LNCaP clone FGC (cell line): ENCODE measurements at regions not wholly inside any gene's neighbourhood (a gene's known extent, or its start where the extent isn't known, plus 50 kb on each side); places are given as distances from the start of the nearest gene placed in this dataset.

Experiments
- DNase-seq: peaks from one replicate; pipeline ENCODE4 v3.0.0-alpha.2; 2011; ENCODE audit warnings: low read depth
- H3K4me3 ChIP-seq: 2 replicates; pipeline ENCODE4 v1.5.1; 2011; ENCODE audit warnings: mild to moderate bottlenecking, low read depth, low read length, control low read depth
- TF ChIP-seq, protein P1 (sequence below): IDR thresholded peaks from 2 replicates; pipeline ENCODE4 v1.5.1; 2012; ENCODE audit warnings: mild to moderate bottlenecking; ENCODE audit not compliant: control insufficient read depth, insufficient read depth; ENCODE audit errors: extremely low read depth

GRCh38 chr3:152050903-152051302, 177.5 kb downstream of the SUCNR1 start:
- TF ChIP-seq, protein P1, sequence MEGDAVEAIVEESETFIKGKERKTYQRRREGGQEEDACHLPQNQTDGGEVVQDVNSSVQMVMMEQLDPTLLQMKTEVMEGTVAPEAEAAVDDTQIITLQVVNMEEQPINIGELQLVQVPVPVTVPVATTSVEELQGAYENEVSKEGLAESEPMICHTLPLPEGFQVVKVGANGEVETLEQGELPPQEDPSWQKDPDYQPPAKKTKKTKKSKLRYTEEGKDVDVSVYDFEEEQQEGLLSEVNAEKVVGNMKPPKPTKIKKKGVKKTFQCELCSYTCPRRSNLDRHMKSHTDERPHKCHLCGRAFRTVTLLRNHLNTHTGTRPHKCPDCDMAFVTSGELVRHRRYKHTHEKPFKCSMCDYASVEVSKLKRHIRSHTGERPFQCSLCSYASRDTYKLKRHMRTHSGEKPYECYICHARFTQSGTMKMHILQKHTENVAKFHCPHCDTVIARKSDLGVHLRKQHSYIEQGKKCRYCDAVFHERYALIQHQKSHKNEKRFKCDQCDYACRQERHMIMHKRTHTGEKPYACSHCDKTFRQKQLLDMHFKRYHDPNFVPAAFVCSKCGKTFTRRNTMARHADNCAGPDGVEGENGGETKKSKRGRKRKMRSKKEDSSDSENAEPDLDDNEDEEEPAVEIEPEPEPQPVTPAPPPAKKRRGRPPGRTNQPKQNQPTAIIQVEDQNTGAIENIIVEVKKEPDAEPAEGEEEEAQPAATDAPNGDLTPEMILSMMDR = no peak
- H3K4me3 ChIP-seq = no peak overlapping the region
- DNase-seq = no peak

- TF ChIP-seq, protein P1 = no peak
- no peak for DNase-seq
- H3K4me3 ChIP-seq = no peak overlapping the region
These were observed 178.3 kb downstream of the SUCNR1 start for GRCh38 chr3:152051501-152052404.

- no peak for DNase-seq
- no peak overlapping the region for H3K4me3 ChIP-seq
- TF ChIP-seq, protein P1 = no peak
These were observed 180.4 kb downstream of the SUCNR1 start for GRCh38 chr3:152053866-152054265.

GRCh38 chr3:152054315-152054714, 180.9 kb downstream of the SUCNR1 start:
- H3K4me3 ChIP-seq = no peak overlapping the region
- TF ChIP-seq, protein P1 = no peak
- DNase-seq = no peak

GRCh38 chr3:152056073-152056472, 182.6 kb downstream of the SUCNR1 start:
- peak; percentile 68 for DNase-seq
- H3K4me3 ChIP-seq = no peak overlapping the region
- TF ChIP-seq, protein P1 = no peak

DNA sequence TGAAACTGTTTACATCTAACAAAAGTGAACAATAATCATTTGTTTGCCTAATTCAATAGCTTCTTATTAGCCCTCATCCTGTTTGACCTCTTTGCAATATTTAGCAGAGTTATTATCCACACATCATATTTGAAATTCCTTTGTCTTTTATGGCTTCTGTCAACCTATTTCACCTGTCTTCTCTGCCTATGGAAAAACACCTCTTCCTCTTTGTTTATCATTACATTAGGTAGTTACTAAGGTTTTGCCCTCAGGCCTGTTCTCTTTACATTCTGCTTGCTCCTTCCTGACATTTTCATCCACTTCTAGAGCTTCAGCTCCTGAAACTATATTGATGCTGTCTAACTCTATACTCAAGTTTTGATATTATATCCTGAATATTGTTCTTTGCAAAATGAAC, 183.0 kb downstream of the SUCNR1 start:
- TF ChIP-seq, protein P1 = no peak
- no peak overlapping the region for H3K4me3 ChIP-seq
- DNase-seq = no peak
